ENCODE measurements at regions not wholly inside any gene's neighbourhood (a gene's known extent, or its start where the extent isn't known, plus 50 kb on each side); places are given as distances from the start of the nearest gene placed in this dataset.
"Not testable (repeated sequence)": the region's sequence is repeated elsewhere in the genome, so short reads cannot be mapped to it uniquely, and the experiment has no call there.

DNA sequence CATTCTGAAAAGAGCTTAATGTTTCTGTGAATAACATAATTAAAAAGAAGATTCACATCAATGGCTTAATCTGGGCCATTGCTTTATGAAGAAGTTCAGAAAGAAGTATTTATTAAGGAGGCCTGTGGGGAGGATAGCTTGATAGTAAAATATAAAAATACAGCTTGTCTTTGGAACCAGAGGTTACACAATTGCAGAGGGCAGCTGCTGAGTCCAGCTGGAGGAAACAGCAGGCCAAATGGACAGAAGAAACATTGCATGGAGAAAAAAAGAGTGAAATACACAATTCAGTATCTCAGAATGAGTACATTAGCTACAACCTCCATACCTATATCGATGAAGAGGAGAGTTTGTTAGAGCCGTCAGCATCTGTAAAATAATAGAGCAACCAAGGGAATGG lies 148.0 kb upstream of the NPY2R start:
- TF ChIP-seq, protein P1, sequence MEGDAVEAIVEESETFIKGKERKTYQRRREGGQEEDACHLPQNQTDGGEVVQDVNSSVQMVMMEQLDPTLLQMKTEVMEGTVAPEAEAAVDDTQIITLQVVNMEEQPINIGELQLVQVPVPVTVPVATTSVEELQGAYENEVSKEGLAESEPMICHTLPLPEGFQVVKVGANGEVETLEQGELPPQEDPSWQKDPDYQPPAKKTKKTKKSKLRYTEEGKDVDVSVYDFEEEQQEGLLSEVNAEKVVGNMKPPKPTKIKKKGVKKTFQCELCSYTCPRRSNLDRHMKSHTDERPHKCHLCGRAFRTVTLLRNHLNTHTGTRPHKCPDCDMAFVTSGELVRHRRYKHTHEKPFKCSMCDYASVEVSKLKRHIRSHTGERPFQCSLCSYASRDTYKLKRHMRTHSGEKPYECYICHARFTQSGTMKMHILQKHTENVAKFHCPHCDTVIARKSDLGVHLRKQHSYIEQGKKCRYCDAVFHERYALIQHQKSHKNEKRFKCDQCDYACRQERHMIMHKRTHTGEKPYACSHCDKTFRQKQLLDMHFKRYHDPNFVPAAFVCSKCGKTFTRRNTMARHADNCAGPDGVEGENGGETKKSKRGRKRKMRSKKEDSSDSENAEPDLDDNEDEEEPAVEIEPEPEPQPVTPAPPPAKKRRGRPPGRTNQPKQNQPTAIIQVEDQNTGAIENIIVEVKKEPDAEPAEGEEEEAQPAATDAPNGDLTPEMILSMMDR (IDR thresholded peaks at IDR 0.05; ENCODE audit: unreplicated experiment) = no peak
- no peaks in the 10 kb centered on the region for H3K9me3 Mint-ChIP-seq (ENCODE audit: low read depth)

DNA sequence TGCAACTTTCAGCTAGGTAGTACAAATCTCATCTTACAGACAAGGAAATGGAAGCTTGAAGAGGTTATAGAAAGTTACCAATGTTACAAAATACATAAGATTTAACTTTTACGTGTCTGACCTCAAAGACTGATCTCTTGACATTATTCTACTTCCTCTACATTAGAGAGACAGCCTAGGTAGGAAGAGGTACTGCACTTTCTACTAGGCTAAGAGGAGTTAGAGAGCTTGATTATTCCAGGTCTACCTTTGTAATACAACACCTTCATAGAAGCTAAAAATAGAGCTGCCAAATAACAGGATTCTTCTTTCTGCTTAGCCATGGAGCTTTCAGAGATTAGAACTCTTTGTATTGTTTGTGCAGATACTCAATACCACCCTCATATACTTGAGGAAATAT lies 147.6 kb upstream of the NPY2R start:
- no peak overlapping the region for H3K4me3 Mint-ChIP-seq (ENCODE audit: low read depth)

More for the DNA sequence above, 148.0 kb upstream of the NPY2R start:
- Mint-ChIP-seq H3K27ac (no peak overlapping the region), H3K4me1 (ENCODE audit: low read depth) (peaks cover 9% of the 10 kb centered on the region), H3K36me3 (ENCODE audit: insufficient read depth) (no peaks in the 10 kb centered on the region), H3K4me3 (ENCODE audit: low read depth) (no peak overlapping the region), H3K27me3 (no peaks in the 10 kb centered on the region)
- no peak for DNase-seq (ENCODE audit: low spot score, unreplicated experiment)

DNA sequence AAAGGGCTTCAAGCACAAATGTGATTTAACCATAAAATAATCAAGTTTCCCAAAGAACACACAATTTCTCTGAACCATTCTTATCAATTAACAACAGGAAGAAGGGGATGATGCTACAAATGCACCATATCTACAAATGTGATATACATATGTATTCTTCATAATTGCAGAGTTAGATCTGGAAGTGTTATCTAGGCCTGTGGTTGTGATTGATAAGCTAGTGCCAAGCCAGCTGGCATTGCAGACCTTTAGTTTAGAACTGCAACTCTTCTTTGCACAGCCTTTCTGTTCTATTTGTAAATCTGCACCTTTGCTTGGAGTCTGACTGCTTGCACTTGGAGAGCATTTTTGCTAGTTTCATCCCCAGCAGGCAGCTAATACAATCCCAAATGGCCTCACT lies 145.5 kb upstream of the NPY2R start:
- Mint-ChIP-seq H3K27ac (no peak overlapping the region), H3K36me3 (ENCODE audit: insufficient read depth) (no peaks in the 10 kb centered on the region), H3K9me3 (ENCODE audit: low read depth) (no peaks in the 10 kb centered on the region), H3K4me1 (ENCODE audit: low read depth) (peaks cover 3% of the 10 kb centered on the region), H3K4me3 (ENCODE audit: low read depth) (no peak overlapping the region), H3K27me3 (no peaks in the 10 kb centered on the region)
- no peak for DNase-seq (ENCODE audit: low spot score, unreplicated experiment)
- TF ChIP-seq, protein P1 (IDR thresholded peaks at IDR 0.05; ENCODE audit: unreplicated experiment) = no peak

More for the DNA sequence above, 147.6 kb upstream of the NPY2R start:
- Mint-ChIP-seq H3K27me3 (no peaks in the 10 kb centered on the region), H3K36me3 (ENCODE audit: insufficient read depth) (no peaks in the 10 kb centered on the region), H3K27ac (no peak overlapping the region), H3K9me3 (ENCODE audit: low read depth) (no peaks in the 10 kb centered on the region), H3K4me1 (ENCODE audit: low read depth) (peaks cover 9% of the 10 kb centered on the region)
- TF ChIP-seq, protein P1 (IDR thresholded peaks at IDR 0.05; ENCODE audit: unreplicated experiment) = no peak
- DNase-seq (ENCODE audit: low spot score, unreplicated experiment) = no peak

DNA sequence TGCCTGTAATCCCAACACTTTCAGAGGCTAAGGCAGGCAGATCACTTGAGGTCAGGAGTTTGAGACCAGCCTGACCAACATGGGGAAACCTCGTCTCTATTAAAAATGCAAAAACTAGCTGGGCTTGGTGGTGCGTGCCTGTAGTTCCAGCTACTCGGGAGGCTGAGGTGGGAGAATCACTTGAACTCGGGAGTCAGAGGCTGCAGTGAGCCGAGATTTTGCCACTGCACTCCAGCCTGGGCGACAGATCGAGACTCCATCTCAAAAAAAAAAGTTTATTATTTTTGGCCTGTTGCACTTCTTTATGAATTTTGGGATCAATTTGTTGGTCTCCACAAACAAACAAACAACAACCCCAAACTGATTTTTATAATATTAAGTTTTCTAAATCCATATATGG lies 143.5 kb upstream of the NPY2R start:
- H3K4me3 Mint-ChIP-seq (ENCODE audit: low read depth) = not testable (repeated sequence)

DNA sequence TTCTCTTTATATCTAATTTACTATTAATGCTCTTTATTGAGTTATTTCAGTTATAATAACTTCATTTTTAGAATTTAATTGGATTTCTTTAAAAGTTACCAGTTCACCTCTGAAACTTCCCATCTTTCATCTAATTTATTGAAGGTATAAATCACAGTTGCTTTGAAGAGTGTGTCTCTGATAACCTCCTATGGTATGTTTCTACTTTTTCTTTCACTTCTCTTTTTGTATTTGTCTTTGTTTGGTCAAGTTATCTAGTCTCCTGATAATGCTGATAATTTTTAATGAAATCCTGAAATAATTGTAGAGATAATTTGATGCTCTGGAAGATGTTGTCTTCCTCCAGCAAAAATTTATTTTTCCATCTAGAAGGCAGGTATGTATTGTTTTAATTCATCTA lies 141.6 kb upstream of the NPY2R start:
- Mint-ChIP-seq H3K27ac (no peak overlapping the region), H3K36me3 (ENCODE audit: insufficient read depth) (no peaks in the 10 kb centered on the region), H3K27me3 (no peaks in the 10 kb centered on the region), H3K4me1 (ENCODE audit: low read depth) (no peaks in the 10 kb centered on the region), H3K4me3 (ENCODE audit: low read depth) (no peak overlapping the region), H3K9me3 (ENCODE audit: low read depth) (no peaks in the 10 kb centered on the region)
- TF ChIP-seq, protein P1 (IDR thresholded peaks at IDR 0.05; ENCODE audit: unreplicated experiment) = no peak
- no peak for DNase-seq (ENCODE audit: low spot score, unreplicated experiment)

More for the DNA sequence above, 143.5 kb upstream of the NPY2R start:
- H3K36me3 Mint-ChIP-seq (ENCODE audit: insufficient read depth); DNase-seq (ENCODE audit: low spot score, unreplicated experiment); H3K27me3 Mint-ChIP-seq; H3K9me3 Mint-ChIP-seq (ENCODE audit: low read depth); H3K27ac Mint-ChIP-seq; H3K4me1 Mint-ChIP-seq (ENCODE audit: low read depth): not testable (repeated sequence)

DNA sequence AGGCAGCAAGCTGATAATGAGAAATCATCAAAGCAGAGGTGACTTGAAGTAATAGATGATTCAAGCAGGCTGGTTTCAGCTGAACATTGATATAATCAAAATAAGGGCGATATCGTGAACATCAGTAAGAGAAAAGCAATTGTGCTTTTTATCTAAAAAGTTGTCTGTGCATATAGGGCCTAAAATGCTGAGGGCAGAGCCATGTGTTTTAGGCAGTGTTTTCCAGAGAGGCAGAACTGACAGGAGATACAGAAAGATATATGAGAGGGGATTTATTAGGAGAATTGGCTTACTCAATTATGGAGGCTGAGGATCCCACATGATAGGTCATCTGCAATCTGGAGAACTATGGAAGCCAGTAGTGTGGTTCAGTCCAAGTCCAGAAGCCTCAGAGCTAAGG lies 136.5 kb upstream of the NPY2R start:
- Mint-ChIP-seq H3K4me3 (ENCODE audit: low read depth) (no peak overlapping the region), H3K4me1 (ENCODE audit: low read depth) (peaks cover 3% of the 10 kb centered on the region), H3K36me3 (ENCODE audit: insufficient read depth) (no peaks in the 10 kb centered on the region), H3K9me3 (ENCODE audit: low read depth) (no peaks in the 10 kb centered on the region), H3K27me3 (no peaks in the 10 kb centered on the region), H3K27ac (no peak overlapping the region)
- no peak for DNase-seq (ENCODE audit: low spot score, unreplicated experiment)
- TF ChIP-seq, protein P1 (IDR thresholded peaks at IDR 0.05; ENCODE audit: unreplicated experiment) = no peak

Data from progenitor cell of endocrine pancreas (in vitro differentiated cells).